ENCODE measurements at regions not wholly inside any gene's neighbourhood (a gene's known extent, or its start where the extent isn't known, plus 50 kb on each side); places are given as distances from the start of the nearest gene placed in this dataset.

DNA sequence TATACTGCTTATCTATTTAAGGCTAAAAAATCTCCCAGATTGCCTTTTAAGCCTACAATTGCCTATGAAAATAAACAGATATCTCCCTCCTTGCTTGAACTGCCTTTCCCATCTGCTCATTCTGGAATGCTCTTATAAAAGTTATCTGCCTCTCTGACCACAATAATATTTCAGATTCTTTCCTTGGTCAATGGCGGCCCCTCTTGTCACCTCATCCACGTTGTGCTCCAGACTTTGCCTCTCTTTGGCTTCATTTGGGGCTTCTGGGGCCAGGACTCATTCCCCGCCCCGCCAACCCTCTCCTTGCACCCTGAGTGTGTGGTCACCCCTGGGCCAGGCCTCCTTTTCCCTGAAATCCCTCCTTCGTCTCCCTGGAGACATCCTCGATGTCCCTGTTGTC is 110.0 kb upstream of the RPS23 start:
- FAIRE-seq (no peak), DNase-seq (ENCODE audit: insufficient read length, low spot score) (no peak)
- no peak for TF ChIP-seq CTCF (IDR thresholded peaks at IDR 0.05; ENCODE audit: insufficient read depth, missing control alignments)

DNA sequence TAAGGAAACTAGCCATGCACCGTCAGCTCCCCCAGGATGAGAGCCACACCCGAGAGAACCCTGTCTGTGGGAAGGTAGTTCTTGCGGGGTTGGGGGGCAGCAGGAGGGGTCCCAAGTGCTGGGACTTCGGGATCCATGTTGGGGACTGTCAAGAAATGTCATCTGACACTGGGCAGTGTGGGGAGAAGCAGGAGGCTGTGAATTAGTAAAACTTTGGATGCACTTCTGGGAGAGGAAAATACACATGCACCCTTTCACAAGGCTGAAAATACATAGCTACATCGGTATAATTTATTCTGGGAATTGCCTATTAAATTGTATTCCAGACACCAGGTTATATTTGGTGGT is 109.6 kb upstream of the RPS23 start:
- no peak for TF ChIP-seq CTCF (IDR thresholded peaks at IDR 0.05; ENCODE audit: insufficient read depth, missing control alignments)
- FAIRE-seq: no peak
- DNase-seq (ENCODE audit: insufficient read length, low spot score): no peak

- no peak for TF ChIP-seq CTCF (IDR thresholded peaks at IDR 0.05; ENCODE audit: insufficient read depth, missing control alignments)
- DNase-seq (ENCODE audit: insufficient read length, low spot score): no peak
- FAIRE-seq: no peak
These were observed 109.1 kb upstream of the RPS23 start for GRCh38 chr5:82387001-82387818.

- no peak for TF ChIP-seq CTCF (IDR thresholded peaks at IDR 0.05; ENCODE audit: insufficient read depth, missing control alignments)
- FAIRE-seq (no peak), DNase-seq (ENCODE audit: insufficient read length, low spot score) (no peak)
These were observed 108.4 kb upstream of the RPS23 start for GRCh38 chr5:82386576-82386975.

DNA sequence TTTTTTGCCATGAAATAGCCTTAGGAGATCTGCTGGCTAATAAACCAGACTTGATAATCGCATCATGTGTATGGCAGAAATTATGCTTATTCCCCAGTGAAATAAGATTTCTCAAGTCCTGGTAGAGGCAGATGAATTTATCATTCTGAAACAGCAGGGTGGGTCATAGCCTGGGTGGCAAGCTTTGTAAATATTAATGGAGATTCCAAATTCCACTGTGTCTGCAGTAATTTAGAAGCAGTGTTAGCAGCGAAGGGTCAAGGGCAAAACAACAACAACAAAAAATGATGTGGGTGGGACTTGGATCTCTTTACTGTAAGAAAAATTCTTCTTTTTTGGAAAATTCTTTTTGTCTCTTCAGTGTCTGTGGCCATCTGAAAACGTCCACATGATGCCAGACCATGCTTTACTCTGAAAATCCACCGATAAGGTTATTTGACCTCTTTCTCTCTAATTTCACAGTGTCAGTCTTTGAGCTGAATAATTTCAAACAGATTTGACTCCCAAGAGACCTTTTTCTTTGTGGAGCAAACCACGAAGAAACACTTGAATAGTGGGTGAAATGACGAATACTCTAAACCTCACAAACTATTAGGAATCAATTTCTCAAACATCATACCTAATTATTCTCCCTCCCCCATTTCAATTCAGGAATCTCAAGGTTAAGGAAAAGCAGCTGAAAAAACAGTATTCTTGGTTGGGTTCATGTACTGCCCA is 106.0 kb upstream of the RPS23 start:
- no peak for TF ChIP-seq CTCF (IDR thresholded peaks at IDR 0.05; ENCODE audit: insufficient read depth, missing control alignments)
- FAIRE-seq: no peak

DNA sequence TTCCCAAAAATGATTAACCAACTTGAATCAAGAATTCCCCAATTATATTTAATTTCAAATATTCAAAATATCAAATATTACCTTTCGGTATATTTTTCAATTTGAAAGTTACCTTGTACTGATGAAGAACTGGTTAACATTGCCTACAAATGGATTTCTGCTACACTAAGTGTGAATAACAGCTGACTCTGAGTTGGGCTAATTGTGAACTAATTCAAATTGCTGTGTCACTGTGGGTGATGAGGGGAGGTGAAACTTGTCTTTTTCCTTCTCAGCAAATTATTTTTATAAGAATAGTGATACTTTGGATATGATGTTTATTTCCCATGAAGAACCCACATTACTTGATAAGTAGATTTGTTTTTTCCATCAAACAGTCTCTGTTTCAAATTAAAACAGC is 103.4 kb upstream of the RPS23 start:
- no peak for FAIRE-seq
- DNase-seq (ENCODE audit: insufficient read length, low spot score): no peak
- no peak for TF ChIP-seq CTCF (IDR thresholded peaks at IDR 0.05; ENCODE audit: insufficient read depth, missing control alignments)

More for the DNA sequence above, 106.0 kb upstream of the RPS23 start:
- no peak for DNase-seq (ENCODE audit: insufficient read length, low spot score)

- FAIRE-seq (no peak), DNase-seq (ENCODE audit: insufficient read length, low spot score) (no peak)
- TF ChIP-seq CTCF (IDR thresholded peaks at IDR 0.05; ENCODE audit: insufficient read depth, missing control alignments): no peak
These were observed 98.2 kb upstream of the RPS23 start for GRCh38 chr5:82376307-82376706.
